ENCODE measurements at regions not wholly inside any gene's neighbourhood (a gene's known extent, or its start where the extent isn't known, plus 50 kb on each side); places are given as distances from the start of the nearest gene placed in this dataset.

DNA sequence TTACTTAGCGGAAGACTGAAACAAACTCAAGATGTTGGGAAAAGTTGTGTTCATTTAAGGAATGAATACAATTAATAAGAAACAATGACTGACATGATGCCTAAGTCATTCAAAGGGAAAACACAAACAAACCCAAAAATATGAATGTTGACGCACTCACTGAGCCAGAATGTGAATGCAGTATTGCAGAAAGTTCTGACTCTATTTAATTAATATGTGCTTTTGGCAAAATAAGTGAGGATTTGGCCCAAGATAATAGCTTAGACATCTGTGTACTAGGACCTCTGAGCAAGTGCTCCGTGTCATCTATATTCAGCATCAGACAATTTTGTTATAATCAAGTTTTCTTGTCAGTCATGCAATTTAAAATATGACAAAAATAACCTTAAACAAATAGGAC is 1138.8 kb upstream of the NXPH2 start:
- H3K79me2 ChIP-seq (ENCODE audit: insufficient read depth): no peaks in the 10 kb centered on the region
- 54% methylated on average over 3 of the region's 3 CpGs for WGBS (ENCODE audit: low lambda C conversion rate)
- H3K9ac ChIP-seq: no peak overlapping the region
- TF ChIP-seq RCOR1 (IDR thresholded peaks at IDR 0.05; ENCODE audit: low read length): no peak
- no peaks in the 10 kb centered on the region for H3K27me3 ChIP-seq (ENCODE audit: insufficient read depth)
- no peak overlapping the region for H3K4me3 ChIP-seq (ENCODE audit: low read depth in 2 of 2, low read length in 1 of 2)
- no peaks in the 10 kb centered on the region for H3K9me3 ChIP-seq
- H3K4me2 ChIP-seq: no peak overlapping the region
- POLR2A ChIA-PET: no interaction called here
- no peak overlapping the region for H3K27ac ChIP-seq (ENCODE audit: low read depth in 2 of 2, low read length in 1 of 2)
- CTCF ChIA-PET: interaction anchor here (0.9 kb wide), 1 partner anchor 1637 kb away, joined by 3 read pairs; no protein-coding TSS in a partner anchor
- H4K20me1 ChIP-seq (ENCODE audit: insufficient read depth): no peaks in the 10 kb centered on the region
- no peaks in the 10 kb centered on the region for H3K4me1 ChIP-seq (ENCODE audit: control insufficient read depth in 1 of 2, insufficient read depth in 2 of 2, low read depth in 1 of 2, low read length in 1 of 2)
- no peaks in the 10 kb centered on the region for H3K36me3 ChIP-seq (replicated peaks in 1 of 2; ENCODE audit: control insufficient read depth in 1 of 2, insufficient read depth in 2 of 2, low read length in 1 of 2)
- H3K9me2 ChIP-seq: no peaks in the 10 kb centered on the region
- H3F3A ChIP-seq (replicated peaks; ENCODE audit: insufficient read depth): no peaks in the 10 kb centered on the region
- H2AFZ ChIP-seq (ENCODE audit: low read depth): no peak overlapping the region
- no peak for DNase-seq

DNA sequence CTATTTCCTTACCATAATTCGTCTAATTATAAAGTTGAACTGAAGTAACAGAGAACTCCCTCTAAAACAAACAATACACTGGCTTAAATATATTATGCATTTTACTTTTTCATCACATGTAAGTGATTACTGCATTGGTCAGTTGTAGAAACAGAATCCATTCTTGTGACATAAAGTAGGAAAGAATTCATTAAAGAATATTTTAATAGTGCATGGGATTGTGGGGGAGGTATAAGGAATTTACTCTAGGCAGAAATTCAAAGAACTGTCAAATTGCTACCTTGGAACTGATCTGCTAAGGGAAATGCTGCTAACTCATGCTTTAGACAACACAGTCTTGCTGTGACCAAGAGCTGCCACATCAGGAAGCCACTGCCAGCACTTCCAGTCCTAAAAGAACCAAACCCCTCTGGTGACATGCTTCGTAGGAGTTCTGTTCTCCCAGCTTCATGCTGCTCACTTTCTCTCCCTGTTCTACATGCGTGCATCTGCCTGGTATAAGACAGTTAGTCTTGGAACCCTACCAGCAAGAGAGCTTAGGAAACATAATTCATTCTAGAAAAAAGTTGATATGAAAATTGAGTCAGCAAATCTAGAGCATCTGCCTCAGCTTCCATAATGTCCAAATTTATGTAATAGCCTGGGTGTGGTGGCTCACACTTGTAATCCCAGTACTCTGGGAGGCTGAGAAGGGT is 1137.6 kb upstream of the NXPH2 start:
- no peaks in the 10 kb centered on the region for H4K20me1 ChIP-seq (ENCODE audit: insufficient read depth)
- DNase-seq: no peak
- H3K4me3 ChIP-seq (ENCODE audit: low read depth in 2 of 2, low read length in 1 of 2): no peak overlapping the region
- no peak overlapping the region for H2AFZ ChIP-seq (ENCODE audit: low read depth)
- WGBS (ENCODE audit: low lambda C conversion rate): 30% methylated on average over 3 of the region's 3 CpGs
- ChIA-PET POLR2A (no interaction called here), CTCF (interaction anchor here (0.9 kb wide), 2 partner anchors 17 to 1638 kb away, joined by 3 read pairs; no protein-coding TSS in a partner anchor)
- H3K9ac ChIP-seq: no peak overlapping the region
- H3K9me2 ChIP-seq: no peaks in the 10 kb centered on the region
- no peaks in the 10 kb centered on the region for H3K79me2 ChIP-seq (ENCODE audit: insufficient read depth)
- H3F3A ChIP-seq (replicated peaks; ENCODE audit: insufficient read depth): no peaks in the 10 kb centered on the region
- no peak overlapping the region for H3K27ac ChIP-seq (ENCODE audit: low read depth in 2 of 2, low read length in 1 of 2)
- H3K4me1 ChIP-seq (ENCODE audit: control insufficient read depth in 1 of 2, insufficient read depth in 2 of 2, low read depth in 1 of 2, low read length in 1 of 2): no peaks in the 10 kb centered on the region
- H3K4me2 ChIP-seq: no peak overlapping the region
- TF ChIP-seq NRF1 (IDR thresholded peaks at IDR 0.05; ENCODE audit: low read depth, low read length) (no peak), YY1 (IDR thresholded peaks at IDR 0.05; ENCODE audit: low read depth) (no peak), MEF2A (IDR thresholded peaks at IDR 0.05; ENCODE audit: borderline replicate concordance, low read depth) (no peak), GABPA (IDR thresholded peaks at IDR 0.05; ENCODE audit: low read depth) (no peak), GATA2 (CRISPR knock-in tag; IDR thresholded peaks at IDR 0.05) (no peak), TCF12 (IDR thresholded peaks at IDR 0.05) (no peak), RFX5 (IDR thresholded peaks at IDR 0.05; ENCODE audit: low read length) (no peak), TEAD4 (IDR thresholded peaks at IDR 0.05; ENCODE audit: borderline replicate concordance, insufficient read depth) (no peak), EZH2phosphoT487 (IDR thresholded peaks at IDR 0.05; ENCODE audit: borderline replicate concordance, low read depth) (no peak), MXI1 (IDR thresholded peaks at IDR 0.05; ENCODE audit: low read depth, low read length) (no peak), JUND (IDR thresholded peaks at IDR 0.05) (no peak), ELF1 (IDR thresholded peaks at IDR 0.05) (no peak), POLR2AphosphoS5 (IDR thresholded peaks at IDR 0.05; ENCODE audit: low read depth, low read length) (no peak), EP300 (IDR thresholded peaks at IDR 0.05; ENCODE audit: borderline replicate concordance in 1 of 2, low read depth in 1 of 2, low read length in 1 of 2) (no peak), CHD2 (IDR thresholded peaks at IDR 0.05; ENCODE audit: low read length, partially characterized antibody) (no peak)
- TF ChIP-seq, protein P1, sequence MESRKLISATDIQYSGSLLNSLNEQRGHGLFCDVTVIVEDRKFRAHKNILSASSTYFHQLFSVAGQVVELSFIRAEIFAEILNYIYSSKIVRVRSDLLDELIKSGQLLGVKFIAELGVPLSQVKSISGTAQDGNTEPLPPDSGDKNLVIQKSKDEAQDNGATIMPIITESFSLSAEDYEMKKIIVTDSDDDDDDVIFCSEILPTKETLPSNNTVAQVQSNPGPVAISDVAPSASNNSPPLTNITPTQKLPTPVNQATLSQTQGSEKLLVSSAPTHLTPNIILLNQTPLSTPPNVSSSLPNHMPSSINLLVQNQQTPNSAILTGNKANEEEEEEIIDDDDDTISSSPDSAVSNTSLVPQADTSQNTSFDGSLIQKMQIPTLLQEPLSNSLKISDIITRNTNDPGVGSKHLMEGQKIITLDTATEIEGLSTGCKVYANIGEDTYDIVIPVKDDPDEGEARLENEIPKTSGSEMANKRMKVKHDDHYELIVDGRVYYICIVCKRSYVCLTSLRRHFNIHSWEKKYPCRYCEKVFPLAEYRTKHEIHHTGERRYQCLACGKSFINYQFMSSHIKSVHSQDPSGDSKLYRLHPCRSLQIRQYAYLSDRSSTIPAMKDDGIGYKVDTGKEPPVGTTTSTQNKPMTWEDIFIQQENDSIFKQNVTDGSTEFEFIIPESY (IDR thresholded peaks at IDR 0.05; ENCODE audit: borderline replicate concordance, low read depth): no peak
- TF ChIP-seq, protein P2, sequence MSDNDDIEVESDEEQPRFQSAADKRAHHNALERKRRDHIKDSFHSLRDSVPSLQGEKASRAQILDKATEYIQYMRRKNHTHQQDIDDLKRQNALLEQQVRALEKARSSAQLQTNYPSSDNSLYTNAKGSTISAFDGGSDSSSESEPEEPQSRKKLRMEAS (IDR thresholded peaks at IDR 0.05; ENCODE audit: low read depth): no peak
- TF ChIP-seq, protein P3, sequence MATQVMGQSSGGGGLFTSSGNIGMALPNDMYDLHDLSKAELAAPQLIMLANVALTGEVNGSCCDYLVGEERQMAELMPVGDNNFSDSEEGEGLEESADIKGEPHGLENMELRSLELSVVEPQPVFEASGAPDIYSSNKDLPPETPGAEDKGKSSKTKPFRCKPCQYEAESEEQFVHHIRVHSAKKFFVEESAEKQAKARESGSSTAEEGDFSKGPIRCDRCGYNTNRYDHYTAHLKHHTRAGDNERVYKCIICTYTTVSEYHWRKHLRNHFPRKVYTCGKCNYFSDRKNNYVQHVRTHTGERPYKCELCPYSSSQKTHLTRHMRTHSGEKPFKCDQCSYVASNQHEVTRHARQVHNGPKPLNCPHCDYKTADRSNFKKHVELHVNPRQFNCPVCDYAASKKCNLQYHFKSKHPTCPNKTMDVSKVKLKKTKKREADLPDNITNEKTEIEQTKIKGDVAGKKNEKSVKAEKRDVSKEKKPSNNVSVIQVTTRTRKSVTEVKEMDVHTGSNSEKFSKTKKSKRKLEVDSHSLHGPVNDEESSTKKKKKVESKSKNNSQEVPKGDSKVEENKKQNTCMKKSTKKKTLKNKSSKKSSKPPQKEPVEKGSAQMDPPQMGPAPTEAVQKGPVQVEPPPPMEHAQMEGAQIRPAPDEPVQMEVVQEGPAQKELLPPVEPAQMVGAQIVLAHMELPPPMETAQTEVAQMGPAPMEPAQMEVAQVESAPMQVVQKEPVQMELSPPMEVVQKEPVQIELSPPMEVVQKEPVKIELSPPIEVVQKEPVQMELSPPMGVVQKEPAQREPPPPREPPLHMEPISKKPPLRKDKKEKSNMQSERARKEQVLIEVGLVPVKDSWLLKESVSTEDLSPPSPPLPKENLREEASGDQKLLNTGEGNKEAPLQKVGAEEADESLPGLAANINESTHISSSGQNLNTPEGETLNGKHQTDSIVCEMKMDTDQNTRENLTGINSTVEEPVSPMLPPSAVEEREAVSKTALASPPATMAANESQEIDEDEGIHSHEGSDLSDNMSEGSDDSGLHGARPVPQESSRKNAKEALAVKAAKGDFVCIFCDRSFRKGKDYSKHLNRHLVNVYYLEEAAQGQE (IDR thresholded peaks at IDR 0.05; ENCODE audit: low read depth, low read length): no peak
- TF ChIP-seq, protein P4, sequence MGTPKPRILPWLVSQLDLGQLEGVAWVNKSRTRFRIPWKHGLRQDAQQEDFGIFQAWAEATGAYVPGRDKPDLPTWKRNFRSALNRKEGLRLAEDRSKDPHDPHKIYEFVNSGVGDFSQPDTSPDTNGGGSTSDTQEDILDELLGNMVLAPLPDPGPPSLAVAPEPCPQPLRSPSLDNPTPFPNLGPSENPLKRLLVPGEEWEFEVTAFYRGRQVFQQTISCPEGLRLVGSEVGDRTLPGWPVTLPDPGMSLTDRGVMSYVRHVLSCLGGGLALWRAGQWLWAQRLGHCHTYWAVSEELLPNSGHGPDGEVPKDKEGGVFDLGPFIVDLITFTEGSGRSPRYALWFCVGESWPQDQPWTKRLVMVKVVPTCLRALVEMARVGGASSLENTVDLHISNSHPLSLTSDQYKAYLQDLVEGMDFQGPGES (IDR thresholded peaks at IDR 0.05; ENCODE audit: low read depth, low read length): no peak
- TF ChIP-seq, protein P5, sequence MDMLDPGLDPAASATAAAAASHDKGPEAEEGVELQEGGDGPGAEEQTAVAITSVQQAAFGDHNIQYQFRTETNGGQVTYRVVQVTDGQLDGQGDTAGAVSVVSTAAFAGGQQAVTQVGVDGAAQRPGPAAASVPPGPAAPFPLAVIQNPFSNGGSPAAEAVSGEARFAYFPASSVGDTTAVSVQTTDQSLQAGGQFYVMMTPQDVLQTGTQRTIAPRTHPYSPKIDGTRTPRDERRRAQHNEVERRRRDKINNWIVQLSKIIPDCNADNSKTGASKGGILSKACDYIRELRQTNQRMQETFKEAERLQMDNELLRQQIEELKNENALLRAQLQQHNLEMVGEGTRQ (IDR thresholded peaks at IDR 0.05; ENCODE audit: borderline replicate concordance, low read depth, low read length): no peak
- H3K27me3 ChIP-seq (ENCODE audit: insufficient read depth): no peaks in the 10 kb centered on the region
- no peaks in the 10 kb centered on the region for H3K36me3 ChIP-seq (replicated peaks in 1 of 2; ENCODE audit: control insufficient read depth in 1 of 2, insufficient read depth in 2 of 2, low read length in 1 of 2)
- H3K9me3 ChIP-seq: no peaks in the 10 kb centered on the region

All from SK-N-SH (cell line).